Suppressor macrophage (primary cell): ENCODE measurements at regions not wholly inside any gene's neighbourhood (a gene's known extent, or its start where the extent isn't known, plus 50 kb on each side); places are given as distances from the start of the nearest gene placed in this dataset.

Experiments used
- DNase-seq, 4 experiments: peaks; one replicate each; pipeline ENCODE4 v3.0.0-alpha.2; 2020 to 2022

DNA sequence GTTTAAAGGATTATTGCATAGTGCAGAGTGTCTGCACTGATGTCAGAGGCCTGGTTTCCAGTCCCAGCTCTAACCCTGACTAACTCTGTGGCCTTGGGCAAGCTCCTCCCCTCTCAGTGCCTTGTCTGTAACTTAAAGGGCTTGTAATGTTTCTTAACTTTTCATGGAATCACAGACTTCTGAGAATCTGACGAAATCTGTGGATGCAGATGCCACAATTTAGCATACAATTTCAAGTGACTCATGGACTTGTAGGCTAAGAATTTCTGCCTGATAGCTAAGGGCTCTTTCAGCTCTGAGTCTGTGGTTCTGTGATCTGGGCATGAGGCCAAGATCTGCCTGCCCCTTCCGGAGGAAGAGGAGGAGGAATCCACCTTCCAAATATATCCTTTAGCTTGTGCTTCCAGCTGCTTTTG is 236.9 kb downstream of the AR start:
- DNase-seq: peak; percentile 84 to 93 (median 90)

- DNase-seq: peak in 1 of 4 experiments; percentile 47
These were observed 237.3 kb downstream of the AR start for GRCh38 chrX:67781132-67781531.

DNA sequence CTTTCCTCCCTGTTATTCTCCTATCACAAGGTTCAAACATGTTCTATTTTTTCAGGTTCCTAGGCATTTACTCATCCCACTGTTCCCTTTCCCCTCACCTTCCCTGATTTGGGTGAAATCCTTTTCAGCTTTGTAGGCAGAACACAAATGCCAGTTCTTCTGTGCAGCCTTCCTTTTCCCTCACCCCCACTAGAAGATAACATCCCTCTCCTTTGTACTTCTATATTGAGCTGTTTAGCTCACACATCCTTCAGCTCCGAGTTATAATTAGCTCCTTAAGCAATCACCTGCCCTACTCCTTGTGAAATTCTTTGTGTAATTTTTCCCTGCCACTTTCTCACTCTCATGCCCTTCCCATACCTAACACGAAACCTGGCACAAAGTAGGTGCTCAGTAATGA is 240.9 kb downstream of the AR start:
- no peak for DNase-seq

- no peak for DNase-seq
These were observed 243.4 kb downstream of the AR start for GRCh38 chrX:67787196-67787595.

DNA sequence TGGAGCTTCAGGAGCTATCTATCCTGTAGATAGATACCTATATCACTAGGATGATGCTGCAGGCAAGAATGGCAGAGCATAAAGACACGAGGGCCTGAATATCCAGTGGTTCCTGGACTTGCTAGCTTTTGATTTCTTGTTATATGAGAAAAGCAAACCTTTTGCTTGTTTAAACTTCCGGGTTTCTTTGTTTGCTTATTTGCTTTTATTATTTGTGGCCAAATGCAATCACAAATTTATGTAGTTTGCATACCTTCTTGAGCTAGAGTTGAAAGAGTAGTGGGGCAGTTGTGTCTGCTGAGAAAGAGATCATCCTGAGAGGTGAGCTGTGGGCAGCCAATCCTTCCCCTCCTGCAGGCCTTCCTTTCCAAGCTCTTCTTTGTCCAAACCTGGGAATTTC is 245.7 kb downstream of the AR start:
- DNase-seq: no peak
